ENCODE measurements at regions not wholly inside any gene's neighbourhood (a gene's known extent, or its start where the extent isn't known, plus 50 kb on each side); places are given as distances from the start of the nearest gene placed in this dataset.

GRCh38 chr6:139801571-139802321 lies 427.3 kb upstream of the CITED2 start:
- no peak for DNase-seq (ENCODE audit: low read depth in 3 of 3, low spot score in 1 of 3)

DNA sequence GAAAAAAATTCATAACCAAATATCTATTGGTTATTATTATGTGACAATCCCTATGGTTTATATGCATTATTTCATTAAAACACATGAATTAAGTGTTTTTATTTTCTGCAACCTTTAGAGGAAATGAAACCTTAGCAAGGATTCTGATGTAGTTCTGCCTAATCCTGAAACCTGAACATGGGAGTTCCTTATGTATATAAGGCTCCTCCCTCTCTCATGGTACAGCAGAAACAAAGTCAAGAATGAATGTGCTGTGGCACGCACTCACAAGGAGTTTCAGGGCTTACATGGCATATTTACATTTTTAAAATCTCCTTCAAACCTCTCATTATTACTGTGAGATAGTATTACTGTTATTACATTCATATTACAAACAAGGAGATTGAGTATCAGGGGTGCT lies 426.4 kb upstream of the CITED2 start:
- DNase-seq (ENCODE audit: low read depth in 3 of 3, low spot score in 1 of 3) = no peak

GRCh38 chr6:139790527-139790926 lies 416.1 kb upstream of the CITED2 start:
- DNase-seq (ENCODE audit: low read depth in 3 of 3, low spot score in 1 of 3) = no peak

DNA sequence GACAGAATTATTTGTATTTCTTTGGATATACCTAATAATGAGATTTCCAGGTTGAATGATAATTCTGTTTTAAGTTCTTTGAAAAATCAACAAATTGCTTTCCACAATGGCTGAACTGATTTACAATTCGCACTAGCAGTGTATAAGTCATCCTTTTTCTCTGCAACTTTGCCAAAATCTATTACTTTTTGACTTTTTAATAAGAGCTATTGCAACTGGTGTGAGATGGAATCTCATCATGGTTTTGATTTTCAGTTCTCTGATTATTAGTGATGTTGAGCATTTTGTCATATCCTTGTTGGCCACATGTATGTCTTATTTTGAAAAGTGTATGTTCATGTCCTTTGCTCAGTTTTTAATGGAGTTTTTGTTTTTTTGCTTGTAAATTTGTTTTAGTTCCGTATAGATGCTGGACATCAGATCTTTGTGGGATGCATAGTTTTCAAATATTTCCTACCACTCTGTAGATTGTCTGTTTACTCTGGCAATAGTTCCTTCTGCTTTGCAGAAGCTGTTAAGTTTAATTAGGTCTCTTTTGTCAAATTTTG lies 409.8 kb upstream of the CITED2 start:
- no peak for DNase-seq (ENCODE audit: low read depth in 3 of 3, low spot score in 1 of 3)

GRCh38 chr6:139779988-139780774 lies 405.7 kb upstream of the CITED2 start:
- DNase-seq (ENCODE audit: low read depth in 3 of 3, low spot score in 1 of 3) = no peak

- no peak for DNase-seq (ENCODE audit: low read depth in 3 of 3, low spot score in 1 of 3)
These were observed 404.2 kb upstream of the CITED2 start for GRCh38 chr6:139778688-139779087.

GRCh38 chr6:139778106-139778505 lies 403.7 kb upstream of the CITED2 start:
- no peak for DNase-seq (ENCODE audit: low read depth in 3 of 3, low spot score in 1 of 3)

- no peak for DNase-seq (ENCODE audit: low read depth in 3 of 3, low spot score in 1 of 3)
These were observed 402.9 kb upstream of the CITED2 start for GRCh38 chr6:139777202-139777970.

DNA sequence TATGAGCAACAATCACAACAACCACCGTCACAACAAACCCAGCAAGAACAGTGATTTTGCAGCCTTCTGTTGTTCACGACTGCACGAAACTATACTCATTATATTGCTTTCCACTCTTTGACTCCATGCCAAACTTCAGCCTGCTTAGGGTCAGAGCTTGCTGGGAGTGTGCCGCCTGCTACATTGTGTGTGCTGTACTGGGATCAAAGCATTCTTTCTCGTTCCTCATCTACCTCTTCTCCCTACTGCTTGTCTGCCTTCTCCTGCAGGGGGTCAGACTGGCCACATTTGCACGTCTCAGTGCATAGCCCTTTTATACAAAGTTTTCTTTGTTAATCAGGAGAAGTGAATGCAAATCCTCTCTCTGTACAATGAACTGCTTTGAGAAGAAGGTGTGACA lies 401.6 kb upstream of the CITED2 start:
- DNase-seq (ENCODE audit: low read depth in 3 of 3, low spot score in 1 of 3) = no peak

DNA sequence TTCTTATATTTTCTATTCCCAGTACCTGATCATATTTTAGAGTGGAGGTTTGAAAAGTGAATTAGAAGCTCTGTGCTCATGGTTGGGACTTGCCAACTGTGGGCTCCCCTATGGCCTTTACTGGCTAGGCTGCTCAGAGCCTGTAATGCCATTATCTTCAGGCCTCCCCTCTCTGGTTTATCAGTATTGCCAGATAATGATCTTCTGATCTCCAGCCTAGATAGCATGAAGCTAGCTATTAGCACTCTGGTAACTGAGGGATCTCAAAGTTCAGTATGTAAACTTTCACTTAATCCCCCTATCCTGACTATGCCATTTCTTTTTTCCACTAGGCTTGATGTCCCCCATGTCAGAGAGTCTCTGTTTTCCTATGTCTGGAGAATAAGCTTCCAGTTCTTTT lies 393.7 kb upstream of the CITED2 start:
- DNase-seq (ENCODE audit: low read depth in 3 of 3, low spot score in 1 of 3) = no peak

DNA sequence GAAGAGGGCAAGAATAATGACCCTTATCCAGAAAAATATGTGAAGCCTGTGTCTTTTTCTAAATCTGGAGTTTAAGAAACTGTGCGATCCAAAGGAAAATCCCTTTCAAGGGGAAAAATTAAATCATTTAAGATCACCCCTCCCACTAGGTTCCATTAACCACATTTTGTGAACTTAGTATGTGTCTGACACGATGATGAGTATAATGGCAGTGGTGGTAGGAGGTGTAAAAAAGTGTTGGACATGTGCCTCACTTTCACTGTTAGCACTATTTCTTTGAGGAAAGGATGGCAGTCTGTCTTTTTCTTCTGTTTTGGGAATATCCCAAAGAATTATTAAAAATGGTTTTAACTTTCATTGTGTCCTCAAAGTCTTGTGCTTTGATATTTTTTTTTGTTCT lies 392.3 kb upstream of the CITED2 start:
- DNase-seq (ENCODE audit: low read depth in 3 of 3, low spot score in 1 of 3) = no peak

DNA sequence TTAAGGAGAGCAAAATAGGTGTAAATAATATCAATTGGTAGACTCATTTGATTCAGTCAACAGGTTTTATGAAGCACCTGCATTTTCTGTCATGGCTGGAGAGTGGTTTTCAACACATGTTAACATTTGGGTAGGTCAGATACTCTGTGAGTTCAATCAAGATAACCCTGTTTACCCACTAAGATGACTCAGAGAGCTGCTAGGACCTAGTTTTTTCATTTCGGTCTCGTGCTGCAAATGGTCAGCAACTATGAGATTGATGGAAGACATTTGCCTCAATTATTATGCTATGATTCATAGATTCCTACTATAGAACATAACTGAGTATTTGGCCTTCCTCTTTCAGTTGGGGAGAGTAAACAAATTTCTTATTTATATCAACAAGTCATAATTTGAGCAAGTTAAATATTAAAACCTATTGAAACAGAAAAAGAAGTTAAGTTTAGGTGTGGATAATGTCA lies 391.4 kb upstream of the CITED2 start:
- DNase-seq (ENCODE audit: low read depth in 3 of 3, low spot score in 1 of 3) = no peak

DNA sequence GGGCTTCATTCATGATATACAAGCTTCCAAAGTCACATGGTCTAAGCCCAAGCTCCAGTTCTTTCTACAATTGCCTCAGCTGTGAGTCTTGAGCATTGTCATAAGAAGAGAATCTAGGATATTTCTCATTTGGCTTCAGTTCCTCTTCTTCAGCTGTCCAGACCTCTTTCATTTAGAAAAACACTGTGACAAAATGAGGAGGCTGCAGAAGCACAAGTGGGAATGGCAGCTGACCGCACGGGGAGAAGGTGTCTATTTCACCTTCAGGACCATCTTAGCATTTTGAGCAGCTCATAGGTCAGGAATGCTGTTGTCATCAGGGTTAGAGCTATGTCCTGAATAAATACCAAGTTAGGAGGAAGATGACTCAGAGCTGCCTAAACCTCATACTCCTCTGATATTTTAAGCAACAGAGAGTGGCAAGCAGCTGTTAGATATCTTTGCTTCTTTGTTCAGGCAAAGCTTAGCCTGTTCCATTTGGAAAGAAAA lies 390.1 kb upstream of the CITED2 start:
- DNase-seq (ENCODE audit: low read depth in 3 of 3, low spot score in 1 of 3) = no peak

DNA sequence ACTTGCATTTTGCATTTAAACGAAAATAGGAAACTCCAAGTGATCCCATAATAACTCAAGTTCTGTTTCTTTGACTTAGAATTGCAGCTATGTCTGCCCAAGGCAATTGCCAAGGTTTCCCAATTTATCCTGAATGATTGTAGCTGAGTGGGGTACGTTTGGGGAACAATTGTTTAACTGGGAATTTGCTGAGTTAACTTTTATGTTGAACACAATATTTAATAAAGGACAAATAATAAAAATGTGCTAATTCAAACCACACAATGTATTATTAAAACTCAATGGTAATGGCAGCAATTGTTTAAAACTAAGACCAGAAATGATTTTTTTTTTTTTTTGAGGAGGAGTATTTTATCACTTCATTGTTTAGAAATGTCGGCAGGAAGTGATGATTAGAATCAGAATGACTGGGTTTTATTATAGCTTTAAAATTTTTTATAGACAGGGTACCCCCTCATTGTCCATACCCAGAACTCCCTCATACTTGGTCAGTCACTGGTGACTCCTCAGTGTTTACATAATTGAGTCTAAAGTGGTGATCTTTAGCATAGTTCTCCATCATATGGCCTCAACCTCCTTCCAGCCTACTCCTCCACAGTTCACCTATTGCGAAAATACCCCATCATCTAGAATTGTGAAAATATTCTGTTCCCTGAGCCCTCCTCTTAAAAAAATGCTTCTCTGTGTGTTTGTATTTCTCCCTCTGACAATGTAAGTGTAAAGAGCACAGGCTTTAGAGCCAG lies 389.2 kb upstream of the CITED2 start:
- no peak for DNase-seq (ENCODE audit: low read depth in 3 of 3, low spot score in 1 of 3)

GRCh38 chr6:139762587-139763031 lies 388.2 kb upstream of the CITED2 start:
- DNase-seq (ENCODE audit: low read depth in 3 of 3, low spot score in 1 of 3) = no peak

DNA sequence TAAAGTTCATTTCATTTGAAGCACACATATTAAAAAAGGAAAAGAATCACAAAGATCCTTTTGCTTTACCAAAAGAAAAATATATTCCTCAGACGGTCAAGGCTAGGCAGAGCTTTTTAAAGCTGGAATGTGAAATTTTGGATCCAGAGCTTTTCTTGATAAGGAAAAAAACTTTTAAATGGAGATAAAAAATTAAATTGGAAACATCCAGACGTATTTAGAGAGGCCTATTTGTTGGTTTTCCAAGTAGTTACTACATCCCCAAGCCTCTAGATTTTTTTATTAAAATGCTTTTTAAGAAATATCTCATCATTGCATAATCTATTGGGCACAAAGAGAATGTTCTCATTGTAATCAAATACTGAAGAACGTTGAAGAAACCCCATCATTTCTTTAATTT lies 385.7 kb upstream of the CITED2 start:
- DNase-seq (ENCODE audit: low read depth in 3 of 3, low spot score in 1 of 3) = no peak

GRCh38 chr6:139759086-139759485 lies 384.6 kb upstream of the CITED2 start:
- DNase-seq (ENCODE audit: low read depth in 3 of 3, low spot score in 1 of 3) = no peak

GRCh38 chr6:139758209-139758611 lies 383.8 kb upstream of the CITED2 start:
- no peak for DNase-seq (ENCODE audit: low read depth in 3 of 3, low spot score in 1 of 3)

DNA sequence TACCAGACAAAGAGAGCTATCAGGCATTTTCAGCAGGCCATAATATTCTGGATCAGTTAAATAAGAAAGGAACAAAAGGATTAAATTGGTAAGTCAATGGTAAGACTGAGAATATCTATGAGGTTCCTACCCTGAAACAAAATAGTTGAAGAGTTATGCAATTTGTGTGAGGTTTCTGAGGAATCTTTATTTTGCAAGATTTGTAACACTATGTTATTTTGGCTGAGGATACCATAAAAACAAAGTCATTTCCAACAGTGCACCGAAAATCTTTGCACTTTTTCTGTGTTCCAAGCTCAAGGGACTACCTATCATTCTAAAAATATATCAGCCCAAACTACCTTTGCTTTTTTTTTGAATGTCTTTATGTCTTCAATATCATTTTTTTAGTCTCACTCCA lies 383.3 kb upstream of the CITED2 start:
- no peak for DNase-seq (ENCODE audit: low read depth in 3 of 3, low spot score in 1 of 3)

DNA sequence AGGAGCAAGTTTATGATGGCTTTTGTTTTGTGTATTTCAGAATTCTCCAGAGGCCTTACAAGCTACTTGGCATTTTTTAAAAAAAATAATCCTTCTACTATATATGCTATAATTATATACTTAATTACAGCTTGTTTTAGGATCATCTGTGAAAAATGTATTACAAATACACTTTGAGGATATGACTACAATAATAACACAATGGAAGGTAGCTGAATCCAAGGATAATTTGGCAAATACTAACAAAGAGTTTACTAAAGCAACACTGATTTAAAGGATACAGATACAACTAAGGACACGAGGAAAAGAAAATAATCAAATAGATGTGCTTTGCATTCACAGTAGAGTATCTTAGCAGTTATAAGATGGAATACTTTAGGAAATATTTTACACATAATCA lies 381.9 kb upstream of the CITED2 start:
- DNase-seq (ENCODE audit: low read depth in 3 of 3, low spot score in 1 of 3) = no peak
